ENCODE measurements at regions not wholly inside any gene's neighbourhood (a gene's known extent, or its start where the extent isn't known, plus 50 kb on each side); places are given as distances from the start of the nearest gene placed in this dataset.

DNA sequence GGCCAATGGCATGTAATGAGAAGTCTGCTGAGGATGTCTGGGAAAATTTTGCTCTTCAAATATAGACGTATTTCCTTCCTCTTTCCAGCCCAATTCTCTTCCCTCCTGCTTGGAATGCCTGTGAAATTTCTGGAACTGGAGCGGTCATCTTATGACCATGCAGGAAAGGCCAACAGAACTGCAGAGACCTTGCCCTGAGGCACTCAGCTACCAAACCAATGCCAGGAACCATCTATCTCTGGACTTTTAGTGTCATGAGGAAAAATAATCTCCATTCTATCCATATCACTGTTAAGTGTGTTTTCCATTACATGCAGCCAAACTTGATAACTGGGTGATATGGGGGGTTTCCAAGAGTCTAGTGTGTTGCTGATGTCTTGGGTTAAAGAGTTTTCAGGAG, 363.7 kb downstream of the SLC4A3 start:
- DNase-seq (no peak), ATAC-seq (no peak)
- Histone ChIP-seq H3K27ac (no peak overlapping the region), H3K9me3 (no peaks in the 10 kb centered on the region), H3K36me3 (no peaks in the 10 kb centered on the region), H3K27me3 (no peaks in the 10 kb centered on the region), H3K4me3 (no peak overlapping the region), H3K4me1 (no peaks in the 10 kb centered on the region)
- TF ChIP-seq, protein P1, sequence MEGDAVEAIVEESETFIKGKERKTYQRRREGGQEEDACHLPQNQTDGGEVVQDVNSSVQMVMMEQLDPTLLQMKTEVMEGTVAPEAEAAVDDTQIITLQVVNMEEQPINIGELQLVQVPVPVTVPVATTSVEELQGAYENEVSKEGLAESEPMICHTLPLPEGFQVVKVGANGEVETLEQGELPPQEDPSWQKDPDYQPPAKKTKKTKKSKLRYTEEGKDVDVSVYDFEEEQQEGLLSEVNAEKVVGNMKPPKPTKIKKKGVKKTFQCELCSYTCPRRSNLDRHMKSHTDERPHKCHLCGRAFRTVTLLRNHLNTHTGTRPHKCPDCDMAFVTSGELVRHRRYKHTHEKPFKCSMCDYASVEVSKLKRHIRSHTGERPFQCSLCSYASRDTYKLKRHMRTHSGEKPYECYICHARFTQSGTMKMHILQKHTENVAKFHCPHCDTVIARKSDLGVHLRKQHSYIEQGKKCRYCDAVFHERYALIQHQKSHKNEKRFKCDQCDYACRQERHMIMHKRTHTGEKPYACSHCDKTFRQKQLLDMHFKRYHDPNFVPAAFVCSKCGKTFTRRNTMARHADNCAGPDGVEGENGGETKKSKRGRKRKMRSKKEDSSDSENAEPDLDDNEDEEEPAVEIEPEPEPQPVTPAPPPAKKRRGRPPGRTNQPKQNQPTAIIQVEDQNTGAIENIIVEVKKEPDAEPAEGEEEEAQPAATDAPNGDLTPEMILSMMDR (IDR thresholded peaks at IDR 0.05): no peak
- intact Hi-C loops (cut with DNase I): no loop called here

DNA sequence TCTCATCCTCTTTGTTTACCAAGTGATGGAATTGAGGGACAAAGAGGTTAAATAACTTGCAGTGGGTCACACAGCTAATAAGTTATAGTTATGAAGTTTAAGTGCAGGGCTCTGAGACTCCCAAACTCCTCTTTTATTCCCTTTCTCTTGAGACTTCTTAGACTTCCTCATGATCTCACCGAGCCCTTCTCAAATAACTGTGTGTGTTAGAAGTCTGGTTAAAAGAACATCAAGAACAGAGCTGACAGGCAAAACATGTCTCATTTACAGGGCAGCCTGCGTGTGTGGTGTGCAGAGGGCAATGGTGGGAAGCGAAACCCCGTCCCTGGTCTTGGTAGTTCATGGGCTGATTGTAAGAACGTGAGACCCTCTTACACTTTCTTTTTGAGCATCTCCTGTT, 368.0 kb downstream of the SLC4A3 start:
- TF ChIP-seq, protein P1 (IDR thresholded peaks at IDR 0.05): no peak
- no peak overlapping the region for H3K4me3 ChIP-seq
- ATAC-seq (no peak), DNase-seq (no peak)
- H3K27ac ChIP-seq: no peak overlapping the region
- no peaks in the 10 kb centered on the region for H3K36me3 ChIP-seq
- no peaks in the 10 kb centered on the region for H3K9me3 ChIP-seq
- intact Hi-C loops (cut with DNase I): no loop called here
- H3K4me1 ChIP-seq: no peaks in the 10 kb centered on the region
- H3K27me3 ChIP-seq: no peaks in the 10 kb centered on the region

DNA sequence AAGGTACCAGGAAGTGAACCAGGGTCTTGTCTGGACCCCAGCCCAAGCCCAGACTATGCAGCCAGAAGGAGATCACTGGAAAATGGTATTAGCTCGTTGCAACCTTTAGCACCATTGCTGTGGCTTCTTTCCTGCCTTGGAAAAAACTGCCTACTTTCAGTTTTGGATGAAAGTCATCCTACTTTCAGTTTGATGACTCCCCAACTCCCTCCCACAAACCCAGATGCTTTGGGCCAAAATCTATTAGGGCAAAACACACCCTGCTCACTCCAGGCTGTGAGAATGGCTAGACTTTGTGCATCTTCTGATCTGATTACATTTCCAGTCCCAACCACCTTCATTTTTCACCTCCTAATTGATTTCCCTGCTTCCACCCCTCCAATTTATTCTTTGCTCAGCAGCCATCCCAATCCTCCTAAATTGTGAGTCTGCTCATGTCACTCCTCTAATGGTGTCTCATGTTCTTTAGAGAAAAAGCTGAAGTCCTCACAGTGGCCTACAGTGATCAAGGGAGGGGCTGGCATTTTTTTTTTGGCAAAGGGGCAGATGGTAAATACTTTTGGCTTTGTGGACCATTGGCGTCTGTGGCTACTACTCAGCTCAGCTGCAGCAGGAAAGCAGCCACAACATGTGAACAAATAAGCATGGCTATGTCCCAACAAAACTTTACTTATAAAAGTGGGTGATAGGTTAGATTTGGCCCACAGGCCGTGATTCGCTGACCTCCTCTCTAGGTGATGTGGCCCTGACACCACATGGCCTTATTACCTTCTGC, 368.7 kb downstream of the SLC4A3 start:
- H3K9me3 ChIP-seq: no peaks in the 10 kb centered on the region
- no peak for ATAC-seq
- no peaks in the 10 kb centered on the region for H3K27me3 ChIP-seq
- intact Hi-C loops (cut with DNase I): no loop called here
- no peak overlapping the region for H3K27ac ChIP-seq
- TF ChIP-seq, protein P1 (IDR thresholded peaks at IDR 0.05): no peak
- no peak for DNase-seq
- H3K4me1 ChIP-seq: no peaks in the 10 kb centered on the region
- no peaks in the 10 kb centered on the region for H3K36me3 ChIP-seq
- H3K4me3 ChIP-seq: no peak overlapping the region

DNA sequence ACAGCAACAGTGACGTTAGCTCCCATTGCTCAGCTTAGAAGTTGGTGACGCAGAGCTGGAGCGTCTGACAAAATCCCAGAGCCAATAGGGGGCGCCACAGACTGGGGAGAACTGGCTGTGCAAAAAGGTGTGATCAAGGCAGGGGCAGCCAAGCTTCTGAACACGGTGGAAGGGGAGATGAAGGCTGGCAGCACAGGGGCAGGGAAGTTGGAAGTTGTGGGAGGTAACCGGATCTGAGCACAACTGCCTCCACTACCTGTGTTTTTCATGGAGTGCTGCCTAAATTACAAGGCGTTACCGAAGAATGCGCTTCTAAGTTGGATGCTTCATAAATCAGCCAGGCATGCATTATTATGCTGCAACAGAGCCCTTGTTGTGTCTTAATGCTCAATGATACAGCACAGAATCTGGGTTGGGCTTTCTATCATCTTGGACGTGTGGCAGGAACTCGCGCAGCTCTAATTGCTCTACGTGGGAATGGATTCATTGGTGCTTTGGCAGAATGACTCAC, 370.0 kb downstream of the SLC4A3 start:
- peak; percentile 71 for ATAC-seq
- intact Hi-C loops (cut with DNase I): no loop called here

DNA sequence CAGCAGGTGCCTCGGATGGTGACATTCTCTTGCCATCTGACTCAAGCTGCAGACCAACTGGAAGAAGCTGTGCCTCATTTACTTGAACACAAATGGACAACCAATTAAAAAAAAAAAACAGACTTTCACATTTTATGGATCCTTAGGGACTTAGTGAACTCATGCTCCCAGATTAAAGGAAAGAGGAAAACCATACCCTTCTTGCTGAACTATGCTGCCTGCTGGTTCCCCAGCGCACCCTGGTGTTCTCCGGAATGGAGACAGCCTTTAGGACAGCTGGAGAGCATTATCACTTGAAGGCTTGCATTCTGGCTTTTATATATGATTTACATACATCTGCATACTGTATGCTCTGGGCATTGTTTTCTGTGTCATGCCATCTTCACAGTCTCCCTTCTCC, 370.7 kb downstream of the SLC4A3 start:
- no peak overlapping the region for H3K27ac ChIP-seq
- intact Hi-C loops (cut with DNase I): no loop called here
- no peaks in the 10 kb centered on the region for H3K9me3 ChIP-seq
- H3K4me1 ChIP-seq: no peaks in the 10 kb centered on the region
- H3K36me3 ChIP-seq: no peaks in the 10 kb centered on the region
- DNase-seq (no peak), ATAC-seq (no peak)
- no peak overlapping the region for H3K4me3 ChIP-seq
- H3K27me3 ChIP-seq: no peaks in the 10 kb centered on the region
- TF ChIP-seq, protein P1 (IDR thresholded peaks at IDR 0.05): no peak

More for the DNA sequence above, 370.0 kb downstream of the SLC4A3 start:
- no peak overlapping the region for H3K4me3 ChIP-seq
- TF ChIP-seq, protein P1 (IDR thresholded peaks at IDR 0.05): peak in 1 of 2 donors; percentile 21
- no peak overlapping the region for H3K27ac ChIP-seq
- H3K9me3 ChIP-seq: no peaks in the 10 kb centered on the region
- DNase-seq: peak in 2 of 4 donors; percentile 12 to 25
- no peaks in the 10 kb centered on the region for H3K36me3 ChIP-seq
- H3K4me1 ChIP-seq: no peaks in the 10 kb centered on the region
- H3K27me3 ChIP-seq: no peaks in the 10 kb centered on the region
